GM19438 (cell line): ENCODE measurements at regions not wholly inside any gene's neighbourhood (a gene's known extent, or its start where the extent isn't known, plus 50 kb on each side); places are given as distances from the start of the nearest gene placed in this dataset.

Source experiments
- ATAC-seq: cut with Tn5 transposase; IDR thresholded peaks from one replicate; pipeline ENCODE4 v1.9.1; 2021; ENCODE audit warnings: low read depth; ENCODE audit not compliant: unreplicated experiment

- ATAC-seq: no peak
Measured at GRCh38 chr14:83207550-83207949, 1673.9 kb upstream of the SEL1L start.

GRCh38 chr14:83208341-83208740 lies 1674.7 kb upstream of the SEL1L start:
- no peak for ATAC-seq

GRCh38 chr14:83217492-83217891 lies 1683.8 kb upstream of the SEL1L start:
- ATAC-seq: no peak

- no peak for ATAC-seq
Measured at GRCh38 chr14:83247924-83248639, 1714.4 kb upstream of the SEL1L start.

GRCh38 chr14:83251402-83251801 lies 1717.7 kb upstream of the SEL1L start:
- ATAC-seq: no peak

- ATAC-seq: no peak
Measured at GRCh38 chr14:83253870-83254269, 1720.2 kb upstream of the SEL1L start.

GRCh38 chr14:83255015-83255726 lies 1721.5 kb upstream of the SEL1L start:
- peak; percentile 69 for ATAC-seq

- ATAC-seq: no peak
Measured at GRCh38 chr14:83255727-83256090, 1722.1 kb upstream of the SEL1L start.

- no peak for ATAC-seq
Measured at GRCh38 chr14:83257466-83258439, 1724.1 kb upstream of the SEL1L start.

- ATAC-seq: no peak
Measured at GRCh38 chr14:83260751-83261150, 1727.1 kb upstream of the SEL1L start.

GRCh38 chr14:83269583-83269982 lies 1735.9 kb upstream of the SEL1L start:
- ATAC-seq: no peak

GRCh38 chr14:83271663-83272062 lies 1738.0 kb upstream of the SEL1L start:
- ATAC-seq: no peak

- no peak for ATAC-seq
Measured at GRCh38 chr14:83280719-83281118, 1747.1 kb upstream of the SEL1L start.

- ATAC-seq: no peak
Measured at GRCh38 chr14:83282706-83283105, 1749.1 kb upstream of the SEL1L start.

GRCh38 chr14:83287300-83287699 lies 1753.6 kb upstream of the SEL1L start:
- no peak for ATAC-seq

- ATAC-seq: no peak
Measured at GRCh38 chr14:83289390-83289789, 1755.7 kb upstream of the SEL1L start.

- ATAC-seq: no peak
Measured at GRCh38 chr14:83289896-83290295, 1756.2 kb upstream of the SEL1L start.

- no peak for ATAC-seq
Measured at GRCh38 chr14:83290447-83290846, 1756.8 kb upstream of the SEL1L start.

GRCh38 chr14:83291714-83292113 lies 1758.1 kb upstream of the SEL1L start:
- no peak for ATAC-seq

- no peak for ATAC-seq
Measured at GRCh38 chr14:83294941-83295340, 1761.3 kb upstream of the SEL1L start.

GRCh38 chr14:83297361-83297760 lies 1763.7 kb upstream of the SEL1L start:
- ATAC-seq: no peak
